HuH-7 (cell line): ENCODE measurements at regions not wholly inside any gene's neighbourhood (a gene's known extent, or its start where the extent isn't known, plus 50 kb on each side); places are given as distances from the start of the nearest gene placed in this dataset.

ENCODE experiments used
- DNase-seq: peaks from one replicate; pipeline ENCODE4 v3.0.0; 2011; ENCODE audit warnings: low spot score

GRCh38 chr6:12585497-12585958, 131.0 kb upstream of the PHACTR1 start:
- no peak for DNase-seq

- DNase-seq: no peak
These were observed 129.7 kb upstream of the PHACTR1 start for GRCh38 chr6:12586721-12587480.

- DNase-seq: no peak
These were observed 125.7 kb upstream of the PHACTR1 start for GRCh38 chr6:12590901-12591300.

- DNase-seq: no peak
These were observed 123.9 kb upstream of the PHACTR1 start for GRCh38 chr6:12592634-12593033.

GRCh38 chr6:12593771-12594529, 122.6 kb upstream of the PHACTR1 start:
- DNase-seq: no peak

GRCh38 chr6:12594530-12594893, 122.1 kb upstream of the PHACTR1 start:
- DNase-seq: no peak

GRCh38 chr6:12595161-12595811, 121.3 kb upstream of the PHACTR1 start:
- DNase-seq: no peak

GRCh38 chr6:12596731-12597130, 119.8 kb upstream of the PHACTR1 start:
- DNase-seq: no peak

- DNase-seq: no peak
These were observed 117.6 kb upstream of the PHACTR1 start for GRCh38 chr6:12598919-12599318.

GRCh38 chr6:12601881-12602280, 114.7 kb upstream of the PHACTR1 start:
- no peak for DNase-seq

- DNase-seq: no peak
These were observed 114.2 kb upstream of the PHACTR1 start for GRCh38 chr6:12602342-12602741.

GRCh38 chr6:12602951-12603672, 113.5 kb upstream of the PHACTR1 start:
- peak; percentile 20 for DNase-seq

- no peak for DNase-seq
These were observed 112.9 kb upstream of the PHACTR1 start for GRCh38 chr6:12603673-12604049.

GRCh38 chr6:12605888-12606345, 110.7 kb upstream of the PHACTR1 start:
- peak; percentile 12 for DNase-seq

GRCh38 chr6:12606616-12607015, 110.0 kb upstream of the PHACTR1 start:
- no peak for DNase-seq

GRCh38 chr6:12608016-12608860, 108.3 kb upstream of the PHACTR1 start:
- DNase-seq: no peak

GRCh38 chr6:12608874-12609273, 107.7 kb upstream of the PHACTR1 start:
- DNase-seq: no peak

- no peak for DNase-seq
These were observed 106.8 kb upstream of the PHACTR1 start for GRCh38 chr6:12609751-12610150.

- DNase-seq: no peak
These were observed 105.7 kb upstream of the PHACTR1 start for GRCh38 chr6:12610862-12611261.

- DNase-seq: no peak
These were observed 102.8 kb upstream of the PHACTR1 start for GRCh38 chr6:12613811-12614210.

GRCh38 chr6:12614456-12614855, 102.1 kb upstream of the PHACTR1 start:
- DNase-seq: no peak
